ENCODE measurements at regions not wholly inside any gene's neighbourhood (a gene's known extent, or its start where the extent isn't known, plus 50 kb on each side); places are given as distances from the start of the nearest gene placed in this dataset.

GRCh38 chr14:53495846-53496343 is 342.8 kb upstream of the DDHD1 start:
- in situ Hi-C loops (cut with HindIII; ENCODE audit: low pct_unique_long_range_greater_than_20kb, low sequenced_read_pairs): no loop called here

DNA sequence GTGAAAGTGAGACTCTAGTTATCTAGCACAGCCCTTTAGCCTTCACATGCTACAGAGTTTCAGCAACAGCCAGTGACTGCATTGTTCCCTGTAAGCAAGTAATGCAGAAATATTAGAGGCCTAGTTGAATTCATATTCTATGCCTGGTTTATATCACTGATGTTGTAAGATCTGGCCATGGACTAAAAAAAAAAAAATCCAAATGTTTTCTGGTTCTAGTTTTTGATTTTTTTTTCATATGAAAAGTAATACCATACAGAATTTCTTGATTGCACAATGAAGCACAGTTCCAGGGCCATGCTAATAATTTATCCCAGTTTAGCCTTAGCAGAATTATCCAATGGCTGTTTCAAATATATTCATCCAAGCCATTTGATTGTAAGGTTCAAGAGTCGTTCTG is 341.5 kb upstream of the DDHD1 start:
- DNase-seq (ENCODE audit: low read depth, low spot score): no peak
- in situ Hi-C loops (cut with HindIII; ENCODE audit: low pct_unique_long_range_greater_than_20kb, low sequenced_read_pairs): no loop called here

More at GRCh38 chr14:53495846-53496343, 342.8 kb upstream of the DDHD1 start:
- DNase-seq (ENCODE audit: low read depth, low spot score): no peak

DNA sequence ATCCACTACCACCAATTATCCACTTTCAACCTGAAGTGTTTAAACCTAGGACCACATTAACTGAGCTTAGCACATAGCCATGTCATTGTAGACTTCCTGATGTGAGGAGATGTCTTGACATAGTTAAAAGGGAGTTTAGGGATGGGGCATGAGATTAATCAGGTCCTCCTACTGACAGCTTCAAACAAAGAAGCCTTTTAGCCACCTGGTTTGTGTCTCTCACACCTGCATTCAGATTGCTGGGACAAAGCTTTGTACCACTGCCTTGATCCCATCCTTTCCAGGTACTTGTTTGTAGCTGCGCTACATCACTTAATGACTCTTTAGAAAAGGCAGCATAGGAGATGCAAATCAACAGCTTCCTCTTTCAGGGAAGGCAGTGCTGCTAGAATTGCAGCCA is 340.7 kb upstream of the DDHD1 start:
- DNase-seq (ENCODE audit: low read depth, low spot score): no peak
- in situ Hi-C loops (cut with HindIII; ENCODE audit: low pct_unique_long_range_greater_than_20kb, low sequenced_read_pairs): no loop called here

DNA sequence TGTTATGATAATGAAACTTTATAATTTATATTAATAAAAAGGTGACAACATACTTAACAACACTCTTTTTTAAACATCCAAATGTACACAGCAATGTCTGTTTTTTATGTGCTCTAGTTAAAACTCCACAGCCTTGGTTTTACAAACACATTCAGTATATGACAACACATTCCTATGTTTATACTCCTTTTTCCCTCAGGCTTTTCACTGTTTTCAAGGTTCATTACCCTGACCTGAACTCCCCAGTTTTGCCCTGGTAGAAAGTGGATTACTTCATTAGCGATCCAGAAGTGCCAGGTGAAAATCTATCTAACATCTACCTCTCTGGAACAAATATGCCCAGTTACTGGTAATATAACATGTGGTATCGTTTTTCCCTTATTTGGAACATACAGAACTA is 340.2 kb upstream of the DDHD1 start:
- no peak for DNase-seq (ENCODE audit: low read depth, low spot score)
- in situ Hi-C loops (cut with HindIII; ENCODE audit: low pct_unique_long_range_greater_than_20kb, low sequenced_read_pairs): no loop called here

- no peak for DNase-seq (ENCODE audit: low read depth, low spot score)
- in situ Hi-C loops (cut with HindIII; ENCODE audit: low pct_unique_long_range_greater_than_20kb, low sequenced_read_pairs): no loop called here
These were observed 338.8 kb upstream of the DDHD1 start for GRCh38 chr14:53491884-53492277.

DNA sequence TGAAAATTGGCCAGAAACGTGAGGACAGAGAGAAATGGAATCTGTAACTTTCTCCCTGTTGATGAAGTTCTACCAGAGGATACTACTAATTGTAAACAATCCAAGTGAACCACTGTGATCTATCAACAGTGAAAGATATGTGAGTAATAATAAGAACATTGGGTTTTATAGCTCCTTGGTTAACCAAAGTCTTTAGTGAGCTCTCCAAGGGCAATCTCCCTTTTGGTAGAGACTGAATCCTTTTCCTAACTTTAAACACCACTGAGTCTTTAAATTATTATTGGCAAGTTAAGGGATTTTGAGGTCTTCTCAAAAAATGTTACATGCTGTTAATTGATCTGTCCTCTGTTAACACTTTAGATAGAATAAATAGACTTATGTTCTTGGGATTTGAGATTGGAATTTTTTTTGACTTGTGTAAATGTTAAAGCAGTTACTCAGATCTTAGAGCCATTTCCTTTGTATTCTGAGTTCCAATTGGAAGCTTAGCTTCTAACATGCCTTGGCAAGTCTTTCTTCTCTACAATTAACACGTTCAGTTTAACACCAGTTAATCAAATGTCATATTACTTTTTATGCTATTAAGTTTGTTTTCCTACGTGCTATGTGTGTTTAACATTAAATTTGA is 338.2 kb upstream of the DDHD1 start:
- in situ Hi-C loops (cut with HindIII; ENCODE audit: low pct_unique_long_range_greater_than_20kb, low sequenced_read_pairs): no loop called here
- DNase-seq (ENCODE audit: low read depth, low spot score): no peak

DNA sequence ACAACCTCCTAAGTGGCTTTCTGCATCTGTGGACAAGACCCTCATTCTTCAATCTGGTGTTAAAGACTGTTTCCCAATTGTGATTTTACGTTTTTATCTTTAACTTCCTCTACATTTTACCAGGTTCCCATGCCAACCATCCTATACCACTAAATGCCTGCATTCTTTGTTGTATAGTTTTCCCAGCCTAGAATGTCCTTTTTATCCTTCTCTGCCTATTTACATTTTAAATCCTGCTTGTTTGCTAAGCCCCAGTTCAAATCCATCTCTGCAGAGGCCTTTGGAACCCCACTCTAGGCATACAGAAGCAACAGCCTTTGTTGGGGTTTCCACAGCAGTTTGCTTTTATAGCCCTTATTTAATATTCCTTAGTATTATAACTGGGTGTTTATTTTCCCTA is 325.1 kb upstream of the DDHD1 start:
- in situ Hi-C loops (cut with HindIII; ENCODE audit: low pct_unique_long_range_greater_than_20kb, low sequenced_read_pairs): no loop called here
- no peak for DNase-seq (ENCODE audit: low read depth, low spot score)

GRCh38 chr14:53473480-53473879 is 320.4 kb upstream of the DDHD1 start:
- no peak for DNase-seq (ENCODE audit: low read depth, low spot score)

GRCh38 chr14:53472306-53472705 is 319.2 kb upstream of the DDHD1 start:
- DNase-seq (ENCODE audit: low read depth, low spot score): no peak
- in situ Hi-C loops (cut with HindIII; ENCODE audit: low pct_unique_long_range_greater_than_20kb, low sequenced_read_pairs): no loop called here

More at GRCh38 chr14:53473480-53473879, 320.4 kb upstream of the DDHD1 start:
- in situ Hi-C loops (cut with HindIII; ENCODE audit: low pct_unique_long_range_greater_than_20kb, low sequenced_read_pairs): no loop called here

DNA sequence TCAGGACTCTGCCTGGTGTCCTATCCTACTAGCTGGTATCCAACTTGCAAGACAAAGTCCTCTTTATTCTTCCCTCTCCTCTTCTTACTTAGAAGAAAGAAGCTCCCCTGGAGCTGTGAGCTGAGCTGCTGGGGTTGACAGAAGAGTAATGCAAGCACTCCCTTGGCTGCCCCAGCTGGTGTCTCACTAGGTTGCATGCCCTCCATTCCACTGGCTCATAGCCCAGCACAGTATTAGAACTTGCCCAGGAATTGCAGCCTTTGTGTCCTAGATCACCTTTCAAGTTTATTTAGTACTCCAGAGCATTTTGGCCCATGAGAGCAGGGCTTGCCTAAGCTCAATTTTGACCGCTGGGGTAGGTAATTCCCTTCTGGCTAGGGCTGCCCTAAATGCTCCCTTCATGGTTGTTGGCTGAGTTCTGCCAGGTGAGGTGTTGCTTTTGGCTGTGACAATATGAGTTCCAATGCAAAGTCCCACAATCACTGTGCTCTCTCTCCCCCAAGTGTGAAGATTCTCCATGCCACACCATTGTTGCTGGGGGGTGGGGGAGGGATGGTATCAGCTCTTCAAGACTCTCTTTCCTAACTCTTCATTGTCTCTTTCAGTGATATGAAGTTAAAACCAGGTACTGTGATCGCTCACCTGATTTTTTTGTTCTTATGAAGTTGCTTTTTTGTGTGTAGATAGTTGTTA is 317.4 kb upstream of the DDHD1 start:
- in situ Hi-C loops (cut with HindIII; ENCODE audit: low pct_unique_long_range_greater_than_20kb, low sequenced_read_pairs): no loop called here
- DNase-seq (ENCODE audit: low read depth, low spot score): no peak

- in situ Hi-C loops (cut with HindIII; ENCODE audit: low pct_unique_long_range_greater_than_20kb, low sequenced_read_pairs): no loop called here
- no peak for DNase-seq (ENCODE audit: low read depth, low spot score)
These were observed 315.8 kb upstream of the DDHD1 start for GRCh38 chr14:53468876-53469275.

DNA sequence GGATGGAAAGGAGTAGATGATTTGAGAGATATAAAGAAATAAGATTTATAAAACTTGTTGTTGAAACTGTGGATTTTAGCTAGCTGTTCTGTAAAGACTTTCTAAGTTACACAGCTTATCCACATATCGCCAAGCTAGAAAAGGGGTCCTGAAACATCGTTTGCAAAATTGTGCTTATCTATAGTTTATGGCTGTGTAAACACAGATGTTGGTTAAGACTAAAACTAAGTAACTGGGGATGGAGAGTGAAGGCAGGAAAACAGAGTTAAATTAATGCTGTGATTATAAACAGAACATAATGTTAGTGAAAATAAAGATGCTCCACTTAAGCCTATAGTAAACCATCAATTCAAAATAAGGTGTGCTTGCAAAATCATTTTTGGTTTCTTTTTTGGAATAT is 311.3 kb upstream of the DDHD1 start:
- DNase-seq (ENCODE audit: low read depth, low spot score): no peak
- in situ Hi-C loops (cut with HindIII; ENCODE audit: low pct_unique_long_range_greater_than_20kb, low sequenced_read_pairs): no loop called here

DNA sequence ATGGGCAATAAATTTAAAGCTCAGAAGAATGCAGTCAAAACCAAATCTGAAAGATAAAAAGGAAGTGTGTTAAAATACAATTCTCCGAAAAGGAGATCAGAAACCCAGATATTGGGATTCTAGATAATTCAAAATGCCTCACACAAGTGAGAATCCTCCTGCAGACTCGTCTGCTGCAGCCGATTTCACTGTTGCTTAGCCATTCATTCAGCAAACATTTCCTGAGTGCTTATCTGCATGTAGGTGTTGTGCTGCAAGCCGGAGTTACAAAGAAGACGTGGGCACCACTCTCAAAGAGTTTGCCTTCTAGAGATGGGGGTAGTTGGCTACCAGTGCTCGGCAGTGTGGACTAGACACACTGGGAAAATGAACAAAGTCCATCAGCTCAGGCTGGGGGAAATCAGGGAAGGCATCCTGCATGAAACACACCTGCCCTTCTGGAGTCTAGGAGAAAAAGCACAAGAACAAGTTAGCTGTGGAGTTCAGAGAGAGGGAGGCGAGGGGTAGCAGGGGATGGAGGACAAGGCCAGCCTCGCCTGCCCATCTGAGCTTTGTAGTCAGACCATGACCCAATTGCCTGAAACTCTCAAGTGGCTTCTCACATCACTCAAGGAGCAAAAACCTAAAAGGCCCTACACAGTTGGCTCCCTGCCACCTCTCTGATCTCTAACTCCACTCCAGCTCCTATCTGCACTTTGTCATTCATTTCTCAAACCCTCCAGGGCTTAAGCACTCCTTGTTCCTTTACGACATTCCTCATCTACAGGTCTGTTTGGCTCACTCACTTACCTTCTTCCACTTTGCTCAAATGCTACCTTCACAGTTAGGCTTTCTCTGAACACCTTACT is 310.0 kb upstream of the DDHD1 start:
- no peak for DNase-seq (ENCODE audit: low read depth, low spot score)

DNA sequence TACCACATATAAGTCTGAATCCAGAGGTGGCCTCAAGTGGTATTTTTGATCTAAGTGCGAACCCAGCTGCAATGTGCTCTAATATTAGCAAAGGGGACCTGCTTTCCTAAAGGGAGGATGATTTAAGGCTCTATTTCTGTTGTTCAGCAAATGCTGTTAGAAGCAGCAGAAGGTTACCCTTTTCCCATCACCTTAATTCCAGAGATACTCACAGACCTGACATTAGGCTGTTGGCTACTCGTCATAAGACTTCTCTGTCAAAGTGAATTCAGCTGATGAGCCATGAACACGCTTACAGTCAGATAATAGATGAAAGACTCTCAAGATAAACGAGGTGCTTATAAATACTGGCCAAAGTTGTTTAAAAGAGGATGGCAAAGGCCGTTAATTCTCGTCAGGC is 308.7 kb upstream of the DDHD1 start:
- DNase-seq (ENCODE audit: low read depth, low spot score): no peak
- in situ Hi-C loops (cut with HindIII; ENCODE audit: low pct_unique_long_range_greater_than_20kb, low sequenced_read_pairs): no loop called here

More for the DNA sequence above, 310.0 kb upstream of the DDHD1 start:
- in situ Hi-C loops (cut with HindIII; ENCODE audit: low pct_unique_long_range_greater_than_20kb, low sequenced_read_pairs): no loop called here

GRCh38 chr14:53460544-53460943 is 307.4 kb upstream of the DDHD1 start:
- no peak for DNase-seq (ENCODE audit: low read depth, low spot score)
- in situ Hi-C loops (cut with HindIII; ENCODE audit: low pct_unique_long_range_greater_than_20kb, low sequenced_read_pairs): no loop called here

- no peak for DNase-seq (ENCODE audit: low read depth, low spot score)
- in situ Hi-C loops (cut with HindIII; ENCODE audit: low pct_unique_long_range_greater_than_20kb, low sequenced_read_pairs): no loop called here
These were observed 305.3 kb upstream of the DDHD1 start for GRCh38 chr14:53458368-53458814.

GRCh38 chr14:53456931-53457330 is 303.8 kb upstream of the DDHD1 start:
- DNase-seq (ENCODE audit: low read depth, low spot score): no peak
- in situ Hi-C loops (cut with HindIII; ENCODE audit: low pct_unique_long_range_greater_than_20kb, low sequenced_read_pairs): no loop called here

DNA sequence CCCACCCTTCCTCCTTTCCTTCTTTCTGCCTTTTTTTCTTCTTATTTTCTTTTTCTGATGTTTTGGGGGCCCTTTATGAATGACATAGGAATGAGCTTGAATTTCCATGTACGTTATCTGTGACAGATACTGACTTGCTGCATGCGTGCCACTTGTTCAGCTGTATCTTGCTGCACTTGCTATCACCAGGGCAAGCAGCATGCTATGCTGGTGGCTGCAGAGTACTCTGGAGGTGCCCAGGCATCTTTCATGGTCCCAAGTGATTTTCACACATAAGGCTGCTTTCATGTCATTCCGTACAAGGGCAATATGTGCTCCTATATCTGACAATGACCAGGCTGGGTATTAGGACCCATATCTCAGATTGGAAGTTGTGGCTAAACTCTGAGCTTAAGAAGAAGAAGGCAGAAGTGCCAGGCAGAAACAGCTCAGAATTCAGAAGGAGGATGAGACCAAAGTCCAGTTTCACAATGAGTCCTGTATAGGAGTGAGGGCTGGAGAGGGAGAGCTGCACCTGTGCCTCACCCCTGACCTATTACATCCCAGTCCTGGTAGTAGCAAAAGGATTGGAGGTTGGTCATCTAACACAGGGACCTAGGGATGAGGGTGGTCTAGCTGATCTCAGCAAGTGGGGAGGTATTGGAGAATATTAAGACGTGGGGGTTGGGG is 299.0 kb upstream of the DDHD1 start:
- in situ Hi-C loops (cut with HindIII; ENCODE audit: low pct_unique_long_range_greater_than_20kb, low sequenced_read_pairs): no loop called here
- DNase-seq (ENCODE audit: low read depth, low spot score): no peak
